ENCODE measurements at regions not wholly inside any gene's neighbourhood (a gene's known extent, or its start where the extent isn't known, plus 50 kb on each side); places are given as distances from the start of the nearest gene placed in this dataset.

DNA sequence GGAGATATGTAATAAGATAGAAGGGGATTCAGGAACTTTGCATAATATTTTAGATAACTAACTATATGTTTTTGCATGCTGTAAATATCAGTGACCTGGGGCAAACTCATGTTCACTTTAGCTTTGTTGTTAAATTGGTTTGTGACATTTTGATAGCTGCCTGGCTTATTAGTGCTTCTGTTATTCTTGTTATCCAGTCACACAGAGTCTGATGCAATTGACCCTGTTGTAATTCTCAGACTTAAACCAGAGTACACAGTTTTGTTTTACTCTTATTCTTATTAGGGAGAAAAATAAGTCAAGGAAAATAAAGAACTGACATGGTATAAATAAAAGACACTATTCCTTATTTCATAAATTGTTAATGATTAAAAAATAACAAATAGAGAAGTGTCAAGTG, 516.7 kb upstream of the SLIT2 start:
- TF ChIP-seq POLR2A (IDR thresholded peaks at IDR 0.05) = no peak
- TF ChIP-seq, protein P1, sequence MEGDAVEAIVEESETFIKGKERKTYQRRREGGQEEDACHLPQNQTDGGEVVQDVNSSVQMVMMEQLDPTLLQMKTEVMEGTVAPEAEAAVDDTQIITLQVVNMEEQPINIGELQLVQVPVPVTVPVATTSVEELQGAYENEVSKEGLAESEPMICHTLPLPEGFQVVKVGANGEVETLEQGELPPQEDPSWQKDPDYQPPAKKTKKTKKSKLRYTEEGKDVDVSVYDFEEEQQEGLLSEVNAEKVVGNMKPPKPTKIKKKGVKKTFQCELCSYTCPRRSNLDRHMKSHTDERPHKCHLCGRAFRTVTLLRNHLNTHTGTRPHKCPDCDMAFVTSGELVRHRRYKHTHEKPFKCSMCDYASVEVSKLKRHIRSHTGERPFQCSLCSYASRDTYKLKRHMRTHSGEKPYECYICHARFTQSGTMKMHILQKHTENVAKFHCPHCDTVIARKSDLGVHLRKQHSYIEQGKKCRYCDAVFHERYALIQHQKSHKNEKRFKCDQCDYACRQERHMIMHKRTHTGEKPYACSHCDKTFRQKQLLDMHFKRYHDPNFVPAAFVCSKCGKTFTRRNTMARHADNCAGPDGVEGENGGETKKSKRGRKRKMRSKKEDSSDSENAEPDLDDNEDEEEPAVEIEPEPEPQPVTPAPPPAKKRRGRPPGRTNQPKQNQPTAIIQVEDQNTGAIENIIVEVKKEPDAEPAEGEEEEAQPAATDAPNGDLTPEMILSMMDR (IDR thresholded peaks at IDR 0.05) = no peak

All from transverse colon (tissue), 3 donors.